HG02938 (cell line): ENCODE measurements at regions not wholly inside any gene's neighbourhood (a gene's known extent, or its start where the extent isn't known, plus 50 kb on each side); places are given as distances from the start of the nearest gene placed in this dataset.
"Not testable (repeated sequence)": the region's sequence is repeated elsewhere in the genome, so short reads cannot be mapped to it uniquely, and the experiment has no call there.

ENCODE experiments used
- ATAC-seq: cut with Tn5 transposase; IDR thresholded peaks from one replicate; pipeline ENCODE4 v1.9.1; 2021; ENCODE audit warnings: mild to moderate bottlenecking, moderate library complexity; ENCODE audit not compliant: unreplicated experiment

DNA sequence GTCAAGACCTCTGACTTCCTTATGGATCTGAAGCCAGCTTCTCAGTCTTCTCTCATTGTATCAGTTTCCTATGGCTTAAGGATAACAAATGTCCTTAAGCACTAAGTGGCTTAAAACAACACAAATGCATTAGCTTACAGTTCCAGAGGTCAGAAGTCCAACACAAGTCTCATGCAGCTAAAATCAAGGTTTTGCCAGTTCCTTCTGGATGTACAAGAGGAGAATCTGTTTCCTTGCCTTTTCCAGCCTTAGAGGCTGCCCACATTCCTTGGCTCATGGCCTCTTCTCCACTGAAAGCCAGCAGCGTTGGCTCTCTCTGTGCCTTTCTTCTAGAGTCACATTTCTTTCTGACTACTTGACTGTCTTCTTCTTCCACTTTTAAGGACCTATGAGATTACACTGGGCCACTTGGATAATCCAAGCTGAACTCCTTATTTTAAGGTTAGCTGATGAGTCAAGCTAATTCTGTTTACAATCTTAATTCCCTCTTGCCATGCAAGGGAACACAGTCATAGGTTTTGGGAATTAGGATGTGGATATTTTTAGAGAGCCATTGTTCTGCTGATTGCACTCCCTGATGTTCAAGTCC lies 179.0 kb downstream of the BCAS1 start:
- ATAC-seq = no peak

DNA sequence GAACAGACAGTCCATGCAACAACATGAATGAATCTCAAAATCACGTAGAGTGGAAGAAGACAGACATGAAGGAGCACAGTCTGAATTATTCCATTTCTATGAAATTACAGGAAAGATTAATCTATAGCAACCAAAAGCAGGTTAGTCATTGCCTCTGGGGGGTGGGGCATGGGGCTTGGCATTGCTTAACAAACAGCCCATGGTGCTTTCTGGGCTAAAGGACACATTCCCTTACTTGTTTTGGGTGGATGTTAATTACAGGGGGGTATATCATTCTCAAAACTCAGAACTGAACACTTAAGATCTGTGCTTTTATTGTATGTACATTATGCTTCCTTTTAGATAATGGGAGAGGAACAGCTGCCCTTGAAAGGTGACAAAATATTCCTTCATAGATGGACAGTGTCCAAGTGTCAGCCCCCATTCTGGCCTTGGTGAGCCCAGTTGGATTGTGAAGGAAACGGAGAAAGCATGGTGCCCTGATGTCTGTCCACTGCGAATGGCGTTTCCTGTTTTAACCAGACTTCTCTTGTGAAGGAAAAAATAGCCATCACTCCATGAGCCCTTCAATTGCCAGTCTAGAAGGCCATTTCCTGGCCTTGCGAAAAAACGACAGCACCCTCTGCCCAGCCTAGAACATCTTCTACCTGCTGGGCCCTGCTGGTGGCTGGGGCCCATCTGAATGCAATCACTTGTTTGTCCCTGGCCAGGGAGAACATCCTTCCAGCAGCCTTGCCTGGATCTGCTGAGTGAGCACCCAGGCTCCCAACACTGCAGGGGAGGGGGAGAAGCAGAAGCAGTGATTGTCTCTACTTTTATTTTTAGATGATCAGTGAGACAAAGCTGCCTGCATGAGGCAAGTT lies 179.7 kb downstream of the BCAS1 start:
- no peak for ATAC-seq

DNA sequence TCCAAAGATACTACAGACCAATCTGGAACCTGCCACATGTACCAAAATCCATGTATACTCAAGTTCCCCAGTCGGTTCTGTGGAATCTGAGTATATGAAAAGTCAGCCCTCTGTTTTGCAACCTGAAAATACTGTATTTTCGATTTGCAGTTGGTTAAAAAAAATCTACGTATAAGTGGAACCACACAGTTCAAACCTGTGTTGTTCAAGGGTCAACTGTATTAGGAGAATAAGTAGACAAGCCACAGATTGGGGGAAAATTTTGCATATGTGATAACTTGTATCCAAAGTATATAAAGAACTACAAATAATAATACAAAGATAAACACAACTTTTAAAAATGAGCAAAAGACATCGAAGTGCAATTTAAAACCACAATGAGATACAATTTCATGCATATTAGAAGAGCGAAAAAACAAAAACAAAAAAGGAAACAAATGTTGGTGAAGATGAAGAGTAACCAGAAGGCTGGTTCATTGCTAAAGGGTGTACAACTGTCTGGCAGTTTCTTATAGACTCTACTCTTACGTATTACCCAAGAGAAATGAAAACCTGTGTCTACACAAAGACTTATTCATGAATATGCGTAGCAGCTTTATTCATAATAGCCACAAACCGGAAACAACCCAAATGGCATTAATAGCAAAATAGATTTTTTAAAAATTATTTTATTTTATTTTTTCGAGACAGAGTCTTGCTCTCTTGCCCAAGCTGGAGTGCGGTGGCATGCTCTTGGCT lies 180.8 kb downstream of the BCAS1 start:
- ATAC-seq = no peak

DNA sequence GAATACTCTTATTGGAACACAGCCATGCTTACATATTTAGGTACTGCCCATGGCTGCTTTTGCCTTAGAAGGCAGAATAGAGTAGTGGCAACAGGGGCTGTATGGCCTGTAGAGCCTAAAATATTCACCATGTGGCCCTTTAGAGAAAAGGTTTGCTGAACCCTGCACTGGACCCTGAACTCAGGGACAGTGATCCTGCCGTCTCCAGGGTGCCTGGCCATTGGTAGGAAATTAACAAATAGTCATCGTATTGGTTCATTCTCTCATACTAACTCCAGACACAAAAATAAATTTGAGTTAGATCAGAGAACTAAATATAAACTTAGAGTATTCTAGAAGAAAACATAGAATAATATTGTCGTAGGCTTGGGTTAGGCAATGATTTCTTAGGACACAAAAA lies 181.4 kb downstream of the BCAS1 start:
- ATAC-seq = no peak

DNA sequence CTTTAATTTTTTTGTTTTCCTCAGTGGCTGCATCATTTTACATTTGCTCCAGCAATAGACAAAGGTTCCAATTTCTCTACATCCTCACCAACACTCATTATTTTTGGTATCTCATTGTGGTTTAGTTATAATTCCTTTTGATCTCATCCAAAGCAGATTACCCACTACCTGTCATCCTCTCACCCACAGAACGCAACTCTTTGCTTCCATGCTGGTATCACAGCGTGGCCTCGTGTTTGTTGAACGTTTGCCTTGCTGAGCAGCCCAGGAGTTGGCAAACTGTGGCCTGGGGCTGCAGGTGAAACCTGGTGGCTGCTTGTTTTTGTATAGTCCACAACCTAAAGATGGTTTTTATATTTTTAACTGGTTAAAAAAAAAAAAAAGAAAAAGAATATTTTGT lies 181.9 kb downstream of the BCAS1 start:
- no peak for ATAC-seq

DNA sequence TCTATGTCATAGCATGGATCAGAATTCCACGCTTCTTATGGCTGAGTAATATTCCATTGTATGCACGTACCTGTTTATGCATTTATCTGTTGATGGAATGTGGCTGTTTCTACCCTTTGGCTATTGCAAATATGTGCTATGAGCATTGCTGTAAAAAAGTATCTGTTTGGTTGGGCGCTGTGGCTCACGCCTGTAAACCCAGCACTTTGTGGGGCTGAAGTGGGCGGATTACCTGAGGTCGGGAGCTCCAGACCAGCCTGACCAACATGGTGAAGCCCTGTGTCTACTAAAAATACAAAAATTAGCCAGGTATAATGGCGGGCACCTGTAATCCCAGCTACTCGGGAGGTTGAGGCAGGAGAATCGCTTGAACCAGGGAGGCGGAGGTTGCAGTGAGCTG lies 182.4 kb downstream of the BCAS1 start:
- ATAC-seq = no peak

DNA sequence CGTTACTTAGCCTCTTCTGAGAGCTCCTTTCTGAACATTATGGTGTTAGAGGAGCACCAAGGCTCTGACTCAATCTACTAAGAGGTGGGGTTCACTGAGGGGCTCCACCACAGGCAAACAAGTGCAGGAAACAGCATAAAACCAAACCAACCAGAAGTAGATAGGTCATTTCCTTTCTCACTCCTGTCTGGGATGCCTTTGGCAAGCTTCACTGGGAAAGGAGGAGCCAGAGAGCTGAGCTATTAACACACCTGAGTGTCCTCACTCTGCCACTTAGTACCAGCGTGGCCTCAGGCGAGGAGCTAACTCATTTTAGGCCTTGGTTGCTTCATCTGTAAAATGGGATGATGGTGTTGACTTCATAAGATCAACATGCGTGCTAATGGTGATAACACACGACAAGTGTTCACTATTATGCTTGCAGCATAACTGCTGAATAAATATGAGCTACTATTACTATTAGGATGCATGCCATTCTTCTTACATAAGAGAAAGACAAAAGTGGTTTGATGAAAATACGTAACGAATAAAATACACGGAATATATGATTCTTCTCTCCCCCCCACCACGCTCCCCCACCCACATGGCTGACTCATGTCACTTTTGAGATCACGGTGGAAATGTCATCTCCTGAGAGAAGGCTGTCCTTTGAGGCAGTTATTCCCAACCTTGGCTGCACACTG lies 185.4 kb downstream of the BCAS1 start:
- no peak for ATAC-seq

DNA sequence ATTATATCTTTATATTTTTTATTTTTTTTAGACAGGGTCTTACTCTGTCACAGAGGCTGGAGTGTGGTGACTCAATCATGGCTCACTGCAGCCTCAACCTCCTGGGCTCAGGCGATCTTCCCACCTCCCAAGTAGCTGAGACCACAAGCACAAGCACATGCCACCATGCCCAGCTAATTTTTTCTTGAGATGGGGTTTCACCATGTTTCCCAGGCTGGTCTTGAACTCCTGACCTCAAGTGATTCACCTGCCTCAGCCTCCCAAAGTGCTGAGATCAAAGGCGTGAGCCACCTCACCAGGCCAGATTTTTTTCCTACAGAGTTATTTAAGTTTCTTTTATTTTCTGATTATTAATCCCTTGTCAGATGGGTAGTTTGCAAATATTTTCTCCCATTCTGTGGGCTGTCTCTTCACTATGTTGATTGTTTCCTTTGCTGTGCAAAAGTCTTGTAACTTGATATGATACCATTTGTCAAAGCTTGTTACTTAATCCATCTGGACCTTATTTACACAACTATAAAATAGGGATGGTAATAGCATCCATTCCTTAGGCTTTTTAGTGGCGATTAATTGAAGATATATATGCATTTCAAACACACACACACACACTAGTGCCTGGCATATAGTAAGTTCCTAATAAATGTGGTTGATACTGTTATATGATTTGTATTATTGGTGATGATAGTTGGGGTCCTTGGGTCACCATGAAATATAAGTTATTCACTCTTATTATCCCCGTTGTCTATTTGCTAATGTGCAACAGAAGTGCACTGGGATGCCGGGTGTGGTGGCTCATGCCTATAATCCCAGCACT lies 187.1 kb downstream of the BCAS1 start:
- no peak for ATAC-seq

DNA sequence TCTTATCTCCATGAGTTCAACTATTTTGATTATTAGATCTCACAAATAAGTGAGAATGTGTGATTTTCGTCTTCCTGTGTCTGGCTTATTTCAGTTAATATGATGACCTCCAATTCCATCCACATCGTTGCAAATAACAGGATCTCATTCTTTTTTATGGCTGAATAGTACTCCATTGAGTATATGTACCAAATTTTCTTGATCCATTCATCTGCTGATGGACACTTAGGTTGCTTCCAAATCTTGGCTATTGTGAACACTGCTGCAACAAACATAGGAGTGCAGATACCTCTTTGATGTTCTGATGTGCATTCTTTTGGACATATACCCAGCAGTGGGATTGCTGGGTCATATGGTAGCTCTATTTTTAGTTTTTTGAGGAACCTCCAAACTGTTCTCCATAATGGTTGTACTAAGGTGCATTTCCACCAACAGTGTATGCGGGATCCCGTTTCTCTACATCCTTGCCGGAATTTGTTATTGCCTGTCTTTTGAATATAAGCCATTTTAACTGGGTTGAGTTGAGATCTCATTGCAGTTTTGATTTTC lies 187.9 kb downstream of the BCAS1 start:
- ATAC-seq = not testable (repeated sequence)

DNA sequence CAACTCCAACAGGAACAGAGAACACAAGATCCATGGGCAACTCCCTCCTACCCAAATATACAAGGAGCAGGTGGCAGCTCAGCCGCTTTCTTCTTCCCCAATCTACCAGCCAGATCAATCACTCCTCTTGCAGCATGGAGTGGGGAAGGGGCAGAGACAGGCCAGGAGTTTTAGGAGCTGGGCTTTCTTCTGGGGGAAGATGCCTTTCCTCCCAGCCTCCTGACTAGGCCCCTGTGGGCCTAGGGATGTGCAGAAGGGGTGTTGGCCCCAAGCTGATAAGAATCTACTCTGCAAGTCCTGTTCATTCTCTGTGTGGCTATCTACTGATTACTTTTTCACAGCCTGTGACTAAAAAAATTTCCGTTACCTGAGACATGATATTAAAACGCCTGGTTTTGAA lies 189.0 kb downstream of the BCAS1 start:
- ATAC-seq = no peak

DNA sequence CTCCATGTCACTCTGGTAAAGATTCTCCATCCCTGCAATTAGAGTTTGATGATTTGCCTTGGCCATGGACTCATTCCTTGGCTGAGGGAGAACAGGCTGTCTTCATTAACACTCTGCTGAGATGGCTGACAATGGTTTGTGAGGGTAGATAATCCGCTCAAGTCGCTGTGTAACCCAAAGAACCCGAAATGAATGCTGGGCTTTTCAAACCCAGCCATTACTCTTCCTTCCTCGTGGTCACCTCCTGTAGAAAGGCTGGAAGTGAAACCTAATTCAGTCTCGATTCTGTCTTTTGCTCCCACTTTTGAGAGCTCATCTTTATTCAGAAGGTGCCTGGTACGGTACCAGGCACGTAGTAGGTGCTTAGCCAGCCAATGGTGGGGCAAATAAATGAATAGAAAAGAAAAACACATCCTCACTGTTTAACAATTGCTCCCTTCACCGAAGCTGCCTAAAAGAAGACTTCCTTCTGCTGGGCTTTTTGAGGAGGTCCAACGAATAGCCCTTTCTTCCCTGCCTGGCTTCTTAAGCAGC lies 190.2 kb downstream of the BCAS1 start:
- ATAC-seq = no peak

DNA sequence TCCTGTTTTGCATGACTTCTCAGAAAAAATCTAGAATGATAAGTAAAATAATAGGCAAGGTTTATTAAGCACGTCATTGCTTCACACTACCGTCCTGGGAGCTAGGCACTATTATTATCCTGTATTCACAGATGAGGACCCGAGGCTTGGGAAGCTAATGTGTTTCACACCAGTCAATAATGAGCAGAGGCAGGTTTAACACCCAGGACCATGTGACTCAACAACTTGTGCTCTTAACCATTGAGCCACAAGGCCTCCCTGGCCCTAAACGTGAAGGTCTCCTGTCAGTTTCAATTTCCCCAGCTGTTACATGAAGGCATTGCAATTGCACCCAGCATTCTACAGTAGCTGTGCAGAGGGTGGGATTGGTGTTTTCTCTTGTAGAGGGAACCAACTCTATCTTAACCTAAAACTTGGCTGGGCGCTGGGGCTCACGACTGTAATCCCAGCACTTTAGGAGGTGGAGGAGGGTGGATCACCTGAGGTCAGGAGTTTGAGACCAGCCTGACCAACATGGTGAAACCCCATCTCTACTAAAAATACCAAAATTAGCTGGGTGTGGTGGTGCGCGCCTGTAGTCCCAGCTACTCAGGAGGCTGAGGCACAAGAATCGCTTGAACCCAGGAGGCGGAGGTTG lies 191.2 kb downstream of the BCAS1 start:
- ATAC-seq = no peak

DNA sequence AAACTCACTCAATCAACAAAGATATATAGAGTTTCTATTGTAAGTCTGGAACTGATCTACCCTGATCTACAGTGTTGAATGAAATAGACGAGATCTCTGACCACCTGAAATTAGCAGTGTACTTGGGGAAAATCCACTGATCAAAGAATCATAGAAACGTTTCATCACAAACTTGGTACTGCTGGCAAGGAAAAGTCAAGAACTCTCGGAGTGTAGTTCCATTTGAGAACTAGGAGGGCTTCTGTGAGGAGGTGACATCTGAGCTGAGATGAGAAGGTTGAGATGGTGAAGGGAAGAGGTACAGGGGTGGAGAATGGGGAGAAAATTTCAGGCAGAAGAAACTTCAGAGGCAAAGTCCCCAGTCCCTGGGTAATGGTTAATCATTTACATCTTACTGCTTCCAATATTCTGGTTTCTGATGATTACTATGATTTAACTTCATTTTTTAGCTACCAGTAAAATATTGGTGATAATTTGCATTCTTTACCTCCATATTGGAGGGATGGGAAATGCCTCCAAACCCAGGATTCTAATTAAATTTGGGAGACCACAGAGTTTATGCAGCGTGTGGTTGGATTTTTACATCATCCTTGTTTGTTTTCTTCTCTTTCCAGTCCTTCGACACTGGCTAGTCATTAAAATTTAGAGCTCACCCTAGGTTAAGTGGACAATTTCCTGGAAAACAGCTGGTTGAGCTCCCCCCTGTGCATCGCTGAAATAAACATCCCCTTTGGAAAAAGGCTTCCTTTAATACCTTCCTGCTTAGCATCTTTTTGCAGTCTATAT lies 191.9 kb downstream of the BCAS1 start:
- no peak for ATAC-seq

DNA sequence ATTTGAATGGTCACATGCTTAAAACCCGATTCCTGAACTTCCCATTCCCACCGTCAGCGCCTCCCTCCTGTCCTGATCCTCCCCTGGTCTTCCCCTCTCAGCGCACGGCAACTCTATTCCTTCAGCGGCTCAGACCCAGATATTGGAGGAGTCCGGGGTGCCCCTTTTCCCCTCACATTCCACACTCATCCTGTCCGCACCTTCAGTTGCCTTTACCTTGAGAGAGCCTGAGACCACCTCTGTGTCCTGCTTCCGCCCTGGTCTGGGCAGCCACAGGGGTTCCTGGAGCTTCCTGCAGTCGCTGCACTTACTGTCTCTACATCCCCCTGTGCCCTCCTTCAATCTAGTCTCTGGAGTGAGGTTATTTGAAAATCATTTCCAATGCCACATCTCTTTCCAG lies 193.4 kb downstream of the BCAS1 start:
- no peak for ATAC-seq

DNA sequence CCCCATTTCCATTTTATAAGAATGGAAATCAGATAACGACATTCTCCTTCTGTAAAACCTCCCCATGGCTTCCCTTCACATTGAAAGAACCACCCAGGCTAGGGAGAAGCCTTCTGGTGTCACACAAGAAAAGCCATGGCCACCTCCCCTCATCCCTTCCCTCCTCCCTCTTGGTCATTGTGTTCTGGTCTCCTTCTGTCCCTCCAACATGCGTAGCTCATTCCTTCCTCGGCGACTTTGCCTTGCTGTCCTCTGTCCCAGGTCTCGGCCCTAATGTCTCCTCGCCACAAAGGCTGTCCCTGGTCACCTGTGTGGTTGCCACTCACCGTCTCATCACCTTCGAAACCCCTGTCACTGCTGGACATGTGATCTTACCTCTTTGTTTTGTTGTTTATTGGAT lies 193.9 kb downstream of the BCAS1 start:
- ATAC-seq = no peak

DNA sequence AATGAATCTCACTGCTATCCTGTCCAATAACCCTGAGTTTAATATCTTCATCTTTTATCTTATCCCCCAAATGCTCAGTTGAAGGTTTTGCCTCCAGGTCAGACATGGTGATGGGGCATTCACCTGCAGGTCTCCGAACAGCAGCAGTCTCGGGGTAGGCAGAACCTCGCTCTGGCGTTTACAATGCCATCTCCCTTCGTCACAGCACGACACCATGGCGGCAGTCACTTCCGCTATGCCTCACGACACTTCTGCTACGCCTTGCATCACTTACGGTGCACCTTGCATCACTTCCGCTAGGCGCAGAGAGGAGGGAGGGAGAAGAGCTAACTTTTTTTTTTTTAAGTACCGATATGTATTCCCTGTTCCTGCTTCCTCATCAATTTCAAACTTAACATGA lies 194.9 kb downstream of the BCAS1 start:
- ATAC-seq = no peak

DNA sequence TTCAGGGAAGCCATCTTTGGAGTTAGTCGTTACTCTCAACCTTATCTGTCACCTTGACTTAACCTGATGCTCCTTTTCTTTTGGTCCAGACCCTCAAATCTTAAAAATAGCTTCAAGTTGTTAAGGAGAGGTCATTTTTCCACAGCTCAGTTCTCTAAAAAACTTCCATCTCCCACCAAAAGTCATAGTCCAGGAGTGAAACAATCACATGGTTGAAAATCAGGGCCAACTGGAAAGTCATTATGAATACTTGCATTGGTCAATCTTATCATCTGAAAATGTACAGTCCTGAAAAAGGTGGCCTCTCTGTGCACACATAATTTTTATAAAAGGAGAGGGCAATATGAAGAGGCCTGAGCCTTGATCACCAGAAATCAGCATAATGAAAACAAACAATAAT lies 195.7 kb downstream of the BCAS1 start:
- no peak for ATAC-seq

DNA sequence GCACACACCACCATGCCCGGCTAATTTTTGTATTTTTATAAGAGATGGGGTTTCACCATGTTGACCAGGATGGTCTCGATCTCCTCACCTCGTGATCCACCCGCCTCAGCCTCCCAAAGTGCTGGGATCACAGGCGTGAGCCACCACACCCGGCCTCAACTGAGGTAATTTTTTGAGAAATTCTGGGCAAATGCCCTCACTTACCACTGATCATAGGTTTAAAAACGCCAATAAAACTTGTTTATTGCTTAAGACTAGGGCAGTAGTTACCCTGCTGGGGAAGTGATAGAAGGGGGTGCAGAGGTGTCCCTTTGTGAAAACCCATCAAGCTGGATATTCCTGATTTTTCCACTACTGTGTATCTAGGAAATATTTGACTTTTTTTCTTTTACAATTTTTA lies 196.3 kb downstream of the BCAS1 start:
- ATAC-seq = no peak

DNA sequence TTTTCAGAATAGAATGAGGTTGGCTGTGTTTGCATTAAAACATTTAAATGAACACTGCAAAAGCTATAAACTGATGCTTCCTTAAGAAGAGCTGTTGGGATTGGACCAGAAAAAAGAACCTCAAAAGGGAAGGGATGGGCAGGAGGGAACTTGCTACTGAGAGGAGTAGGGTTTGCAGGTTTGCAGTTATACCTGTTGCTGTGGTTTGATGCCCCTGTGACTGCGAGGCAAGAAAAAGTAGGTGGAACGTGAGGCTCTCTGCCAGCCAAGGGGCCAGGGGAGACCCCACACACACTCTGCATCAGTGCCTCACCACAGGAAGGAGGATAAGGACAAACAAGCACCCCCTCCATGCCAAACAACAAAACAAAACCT lies 197.2 kb downstream of the BCAS1 start:
- no peak for ATAC-seq
